SK-N-SH (cell line): ENCODE measurements at regions not wholly inside any gene's neighbourhood (a gene's known extent, or its start where the extent isn't known, plus 50 kb on each side); places are given as distances from the start of the nearest gene placed in this dataset.

Experiments used
- CTCF ChIA-PET: fragments of 300-600, 350-600 bp; formaldehyde crosslinking; extraction: SDS; loops from one replicate; lab custom pipeline; 2021; lab: Yijun Ruan, JAX
- POLR2A ChIA-PET: fragments of 350-600 bp; sonication (Branson Sonifier 250); formaldehyde crosslinking; extraction: SDS; loops from one replicate; lab custom pipeline; 2020; ENCODE audit warnings: antibody characterized with exemption, inconsistent platforms; lab: Yijun Ruan, JAX
- DNase-seq: peaks from one replicate; pipeline ENCODE4 v3.0.0; 2012
- H2AFZ ChIP-seq: fragments of 200-600 bp; sonication (generic); 2 replicates; pipeline ENCODE4 v1.8.1; 2016; ENCODE audit warnings: antibody characterized with exemption, mild to moderate bottlenecking, low read depth
- H3F3A ChIP-seq: fragments of 200-600 bp; sonication (generic); replicated peaks from 2 replicates; pipeline ENCODE3; 2016; ENCODE audit warnings: antibody characterized with exemption, mild to moderate bottlenecking; ENCODE audit not compliant: insufficient read depth
- H3K27ac ChIP-seq, 2 experiments: fragments of 200-500 bp in 1 of 2; fragments of 200-600 bp in 1 of 2; sonication (Bioruptor generic) in 1 of 2; sonication (generic), shearing (Covaris generic) in 1 of 2; 2 replicates each; pipeline versions ENCODE4 v1.5.1 to v1.6.1; 2014 to 2016; ENCODE audit warnings: low read depth in 2 of 2, inconsistent platforms in 1 of 2, low read length in 1 of 2, mild to moderate bottlenecking in 1 of 2, mixed read lengths in 1 of 2
- H3K27me3 ChIP-seq: fragments of 200-600 bp; sonication (generic), shearing (Covaris generic); 2 replicates; pipeline ENCODE4 v1.6.1; 2016; ENCODE audit warnings: mixed run types; ENCODE audit not compliant: insufficient read depth
- H3K36me3 ChIP-seq, 2 experiments: fragments of 200-500 bp in 1 of 2; fragments of 200-600 bp in 1 of 2; sonication (Bioruptor generic) in 1 of 2; sonication (generic) in 1 of 2; replicated peaks in 1 of 2; 2 replicates each; pipeline versions ENCODE3 to v1.5.1; 2014 to 2016; ENCODE audit warnings: low read length in 1 of 2, mild to moderate bottlenecking in 1 of 2; ENCODE audit not compliant: insufficient read depth in 2 of 2, control insufficient read depth in 1 of 2
- H3K4me1 ChIP-seq, 2 experiments: fragments of 200-500 bp in 1 of 2; fragments of 200-600 bp in 1 of 2; sonication (Bioruptor generic) in 1 of 2; sonication (generic), shearing (Covaris generic) in 1 of 2; 2 replicates each; pipeline versions ENCODE4 v1.5.1 to v1.6.1; 2014 to 2016; ENCODE audit warnings: low read depth in 1 of 2, low read length in 1 of 2, mixed run types in 1 of 2; ENCODE audit not compliant: insufficient read depth in 2 of 2, control insufficient read depth in 1 of 2
- H3K4me2 ChIP-seq: fragments of 200-600 bp; sonication (generic), shearing (Covaris generic); 2 replicates; pipeline ENCODE4 v1.6.1; 2017; ENCODE audit warnings: mixed run types
- H3K4me3 ChIP-seq, 2 experiments: fragments of 200-500 bp in 1 of 2; fragments of 200-600 bp in 1 of 2; sonication (Bioruptor generic) in 1 of 2; sonication (generic), shearing (Covaris generic) in 1 of 2; 2 replicates each; pipeline versions ENCODE4 v1.5.1 to v1.8.1; 2014 to 2016; ENCODE audit warnings: low read depth in 2 of 2, inconsistent platforms in 1 of 2, low read length in 1 of 2, mild to moderate bottlenecking in 1 of 2, mixed read lengths in 1 of 2, moderate library complexity in 1 of 2
- H3K79me2 ChIP-seq: fragments of 200-600 bp; sonication (generic); 2 replicates; pipeline ENCODE4 v1.8.1; 2017; ENCODE audit warnings: mild to moderate bottlenecking; ENCODE audit not compliant: insufficient read depth
- H3K9ac ChIP-seq: fragments of 200-600 bp; sonication (generic); 2 replicates; pipeline ENCODE4 v1.6.1; 2017; ENCODE audit warnings: mixed run types
- H3K9me2 ChIP-seq: fragments of 200-600 bp; sonication (generic); 2 replicates; pipeline ENCODE4 v1.6.1; 2017; ENCODE audit warnings: mixed run types
- H3K9me3 ChIP-seq: fragments of 200-600 bp; sonication (generic); 2 replicates; pipeline ENCODE4 v1.6.1; 2017; ENCODE audit warnings: mixed run types, mild to moderate bottlenecking, moderate library complexity
- H4K20me1 ChIP-seq: fragments of 200-600 bp; sonication (generic); 2 replicates; pipeline ENCODE4 v1.6.1; 2017; ENCODE audit warnings: mild to moderate bottlenecking, mixed run types; ENCODE audit not compliant: insufficient read depth
- CHD2 ChIP-seq: fragments of 150-350 bp; IDR thresholded peaks from 2 replicates; pipeline ENCODE4 v1.6.1; 2018; ENCODE audit warnings: low read length; ENCODE audit not compliant: partially characterized antibody
- ELF1 ChIP-seq: IDR thresholded peaks from 2 replicates; pipeline ENCODE4 v1.4.0; 2012
- EZH2phosphoT487 ChIP-seq: fragments of 200-600 bp; sonication (generic); IDR thresholded peaks from 2 replicates; pipeline ENCODE4 v1.6.1; 2017; ENCODE audit warnings: low read depth, mixed run types, mild to moderate bottlenecking, antibody characterized with exemption, moderate library complexity, borderline replicate concordance
- FOSL2 ChIP-seq: IDR thresholded peaks from 2 replicates; pipeline ENCODE4 v1.4.0; 2012; ENCODE audit warnings: low read depth, mild to moderate bottlenecking, moderate library complexity, borderline replicate concordance
- FOXJ3 ChIP-seq: sonication (generic); formaldehyde crosslinking; IDR thresholded peaks from 2 replicates; pipeline ENCODE4 v1.5.1; 2020; ENCODE audit warnings: mild to moderate bottlenecking, missing genetic modification reagents
- FOXM1 ChIP-seq: IDR thresholded peaks from 2 replicates; pipeline ENCODE4 v1.4.0; 2012; ENCODE audit warnings: low read depth, mild to moderate bottlenecking
- IRF3 ChIP-seq: fragments of 150-350 bp; IDR thresholded peaks from 2 replicates; pipeline ENCODE4 v1.6.1; 2016; ENCODE audit warnings: mild to moderate bottlenecking, low read depth, low read length
- JUND ChIP-seq: IDR thresholded peaks from 2 replicates; pipeline ENCODE4 v1.4.0; 2012
- MEF2A ChIP-seq: IDR thresholded peaks from 2 replicates; pipeline ENCODE4 v1.4.0; 2012; ENCODE audit warnings: low read depth, borderline replicate concordance
- NFIC ChIP-seq: IDR thresholded peaks from 2 replicates; pipeline ENCODE4 v1.4.0; 2012; ENCODE audit warnings: borderline replicate concordance
- NRF1 ChIP-seq: IDR thresholded peaks from 2 replicates; pipeline ENCODE4 v1.6.1; 2012; ENCODE audit warnings: low read depth, mild to moderate bottlenecking, low read length
- POLR2AphosphoS5 ChIP-seq: IDR thresholded peaks from 2 replicates; pipeline ENCODE4 v1.6.1; 2012; ENCODE audit warnings: low read depth, low read length
- RAD21 ChIP-seq: IDR thresholded peaks from 2 replicates; pipeline ENCODE4 v1.6.1; 2012; ENCODE audit warnings: mild to moderate bottlenecking, low read length
- RFX5 ChIP-seq: IDR thresholded peaks from 2 replicates; pipeline ENCODE4 v1.6.1; 2012; ENCODE audit warnings: mild to moderate bottlenecking, improper control_type of control experiment, low read length
- RXRA ChIP-seq: IDR thresholded peaks from 2 replicates; pipeline ENCODE4 v1.4.0; 2012; ENCODE audit warnings: low read depth, mild to moderate bottlenecking, borderline replicate concordance
- SIN3A ChIP-seq: IDR thresholded peaks from 2 replicates; pipeline ENCODE4 v1.6.1; 2012; ENCODE audit warnings: low read depth, mild to moderate bottlenecking, low read length, moderate library complexity, borderline replicate concordance
- SMC3 ChIP-seq: IDR thresholded peaks from 2 replicates; pipeline ENCODE4 v1.6.1; 2012; ENCODE audit warnings: low read depth, low read length, improper control_type of control experiment
- TEAD4 ChIP-seq: IDR thresholded peaks from 2 replicates; pipeline ENCODE4 v1.4.0; 2012; ENCODE audit warnings: mild to moderate bottlenecking, borderline replicate concordance; ENCODE audit not compliant: insufficient read depth
- USF1 ChIP-seq: IDR thresholded peaks from 2 replicates; pipeline ENCODE4 v1.4.0; 2012; ENCODE audit warnings: low read depth, borderline replicate concordance
- WGBS: methylation state at CpG from one replicate; pipeline ENCODE4 v1.1.6; 2017; ENCODE audit warnings: low lambda C conversion rate; 5-methylcytosine and 5-hydroxymethylcytosine counted together
- TF ChIP-seq, protein P1 (sequence below): IDR thresholded peaks from 2 replicates; pipeline ENCODE4 v1.4.0; 2012; ENCODE audit warnings: low read depth, borderline replicate concordance

- WGBS = 55% methylated on average over 5 of the region's 5 CpGs
- Histone ChIP-seq H3K27me3 (no peaks in the 10 kb centered on the region), H3K9me3 (no peaks in the 10 kb centered on the region), H2AFZ (no peak overlapping the region), H3K4me3 (no peak overlapping the region), H3K27ac (no peak overlapping the region), H4K20me1 (no peaks in the 10 kb centered on the region), H3K79me2 (no peaks in the 10 kb centered on the region), H3K9ac (no peak overlapping the region), H3K4me1 (peaks cover 7 to 10% of the 10 kb centered on the region in 2 experiments; a peak in 2 of 4 replicates), H3K9me2 (no peaks in the 10 kb centered on the region), H3F3A (peaks cover 11% of the 10 kb centered on the region), H3K36me3 (no peaks in the 10 kb centered on the region), H3K4me2 (no peak overlapping the region)
- no peak for DNase-seq
- ChIA-PET CTCF (no interaction called here), POLR2A (no interaction called here)
- no peak for TF ChIP-seq RXRA
- no peak for TF ChIP-seq USF1
- TF ChIP-seq CHD2 = no peak
- no peak for TF ChIP-seq JUND
- TF ChIP-seq IRF3 = no peak
- no peak for TF ChIP-seq SIN3A
- no peak for TF ChIP-seq RAD21
- TF ChIP-seq, protein P1, sequence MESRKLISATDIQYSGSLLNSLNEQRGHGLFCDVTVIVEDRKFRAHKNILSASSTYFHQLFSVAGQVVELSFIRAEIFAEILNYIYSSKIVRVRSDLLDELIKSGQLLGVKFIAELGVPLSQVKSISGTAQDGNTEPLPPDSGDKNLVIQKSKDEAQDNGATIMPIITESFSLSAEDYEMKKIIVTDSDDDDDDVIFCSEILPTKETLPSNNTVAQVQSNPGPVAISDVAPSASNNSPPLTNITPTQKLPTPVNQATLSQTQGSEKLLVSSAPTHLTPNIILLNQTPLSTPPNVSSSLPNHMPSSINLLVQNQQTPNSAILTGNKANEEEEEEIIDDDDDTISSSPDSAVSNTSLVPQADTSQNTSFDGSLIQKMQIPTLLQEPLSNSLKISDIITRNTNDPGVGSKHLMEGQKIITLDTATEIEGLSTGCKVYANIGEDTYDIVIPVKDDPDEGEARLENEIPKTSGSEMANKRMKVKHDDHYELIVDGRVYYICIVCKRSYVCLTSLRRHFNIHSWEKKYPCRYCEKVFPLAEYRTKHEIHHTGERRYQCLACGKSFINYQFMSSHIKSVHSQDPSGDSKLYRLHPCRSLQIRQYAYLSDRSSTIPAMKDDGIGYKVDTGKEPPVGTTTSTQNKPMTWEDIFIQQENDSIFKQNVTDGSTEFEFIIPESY = no peak
- TF ChIP-seq NRF1 = no peak
- no peak for TF ChIP-seq POLR2AphosphoS5
- no peak for TF ChIP-seq FOXJ3 (CRISPR knock-in tag)
- TF ChIP-seq MEF2A = no peak
- no peak for TF ChIP-seq FOXM1
- no peak for TF ChIP-seq NFIC
- TF ChIP-seq RFX5 = no peak
- no peak for TF ChIP-seq EZH2phosphoT487
- TF ChIP-seq TEAD4 = no peak
- TF ChIP-seq FOSL2 = no peak
- TF ChIP-seq ELF1 = no peak
- TF ChIP-seq SMC3 = no peak
These were observed 86.9 kb upstream of the SERPINE2 start for GRCh38 chr2:224126003-224126402.
